HEK293 (cell line): ENCODE measurements at regions not wholly inside any gene's neighbourhood (a gene's known extent, or its start where the extent isn't known, plus 50 kb on each side); places are given as distances from the start of the nearest gene placed in this dataset.

Experiments used
- CTCF ChIA-PET: fragments of 350-600 bp; formaldehyde crosslinking; extraction: SDS; loops from one replicate; lab custom pipeline; 2021; ENCODE audit warnings: antibody characterized with exemption; lab: Yijun Ruan, JAX
- POLR2A ChIA-PET: fragments of 300-600 bp; formaldehyde crosslinking; extraction: SDS; loops from one replicate; lab custom pipeline; 2020; ENCODE audit warnings: antibody characterized with exemption, inconsistent platforms; lab: Yijun Ruan, JAX
- H3K27ac ChIP-seq: fragments of 200-500 bp; sonication (Bioruptor generic); 2 replicates; pipeline ENCODE4 v1.5.1; 2014; ENCODE audit warnings: low read depth, low read length, control low read depth, inconsistent platforms; ENCODE audit errors: extremely low read depth
- H3K36me3 ChIP-seq, 2 experiments: fragments of 200-500 bp in 1 of 2; sonication (Bioruptor generic) in 1 of 2; 1 replicate in 1 of 2; 2 replicates in 1 of 2; pipeline ENCODE4 v1.5.1; 2014 to 2017; ENCODE audit warnings: inconsistent platforms in 2 of 2, low read length in 2 of 2; ENCODE audit not compliant: control insufficient read depth in 2 of 2, insufficient read depth in 1 of 2
- H3K4me1 ChIP-seq: fragments of 200-500 bp; sonication (Bioruptor generic); 2 replicates; pipeline ENCODE4 v1.5.1; 2014; ENCODE audit warnings: mild to moderate bottlenecking, low read length, inconsistent platforms; ENCODE audit not compliant: control insufficient read depth, insufficient read depth
- H3K4me3 ChIP-seq: 2 replicates; pipeline ENCODE4 v1.5.1; 2011; ENCODE audit warnings: low read depth, mild to moderate bottlenecking, control low read depth, low read length, moderate library complexity
- H3K9me3 ChIP-seq: fragments of 200-500 bp; sonication (Bioruptor generic); 2 replicates; pipeline ENCODE4 v1.5.1; 2014; ENCODE audit warnings: low read depth, low read length, inconsistent platforms; ENCODE audit not compliant: control insufficient read depth, insufficient read depth
- HIC1 ChIP-seq: fragments of 450-650 bp; formaldehyde crosslinking; IDR thresholded peaks from 2 replicates; pipeline ENCODE4 v1.5.1; 2016; ENCODE audit warnings: missing biosample characterization, missing genetic modification characterization
- KLF7 ChIP-seq: fragments of 450-650 bp; formaldehyde crosslinking; IDR thresholded peaks from 2 replicates; pipeline ENCODE4 v1.5.1; 2016; ENCODE audit warnings: missing biosample characterization, missing genetic modification characterization, borderline replicate concordance
- KLF9 ChIP-seq: fragments of 450-650 bp; formaldehyde crosslinking; IDR thresholded peaks from 2 replicates; pipeline ENCODE4 v1.5.1; 2016; ENCODE audit warnings: missing biosample characterization, missing genetic modification characterization, low read depth
- RBAK ChIP-seq: fragments of 450-650 bp; formaldehyde crosslinking; IDR thresholded peaks from 2 replicates; pipeline ENCODE4 v1.5.1; 2016; ENCODE audit warnings: missing biosample characterization, missing genetic modification characterization
- TSHZ1 ChIP-seq: fragments of 450-650 bp; formaldehyde crosslinking; IDR thresholded peaks from 2 replicates; pipeline ENCODE4 v1.5.1; 2016; ENCODE audit warnings: missing biosample characterization, missing genetic modification characterization, borderline replicate concordance
- ZBTB10 ChIP-seq: fragments of 450-650 bp; formaldehyde crosslinking; IDR thresholded peaks from 2 replicates; pipeline ENCODE4 v1.5.1; 2016; ENCODE audit warnings: missing biosample characterization, missing genetic modification characterization
- ZBTB20 ChIP-seq: fragments of 450-650 bp; formaldehyde crosslinking; IDR thresholded peaks from 2 replicates; pipeline ENCODE4 v1.5.1; 2016; ENCODE audit warnings: missing biosample characterization, missing genetic modification characterization
- ZNF133 ChIP-seq: fragments of 450-650 bp; formaldehyde crosslinking; IDR thresholded peaks from 2 replicates; pipeline ENCODE4 v1.5.1; 2016; ENCODE audit warnings: missing biosample characterization, missing genetic modification characterization
- ZNF169 ChIP-seq: fragments of 450-650 bp; formaldehyde crosslinking; IDR thresholded peaks from 2 replicates; pipeline ENCODE4 v1.5.1; 2016; ENCODE audit warnings: missing biosample characterization, missing genetic modification characterization
- ZNF37A ChIP-seq: fragments of 450-650 bp; IDR thresholded peaks from 2 replicates; pipeline ENCODE4 v1.5.1; 2018; ENCODE audit warnings: missing biosample characterization, missing genetic modification characterization
- ZNF404 ChIP-seq: fragments of 450-650 bp; formaldehyde crosslinking; IDR thresholded peaks from 2 replicates; pipeline ENCODE4 v1.5.1; 2017; ENCODE audit warnings: missing biosample characterization, missing genetic modification characterization
- ZNF433 ChIP-seq: fragments of 450-650 bp; formaldehyde crosslinking; IDR thresholded peaks from 2 replicates; pipeline ENCODE4 v1.5.1; 2016; ENCODE audit warnings: missing biosample characterization, missing genetic modification characterization, low read depth
- ZNF664 ChIP-seq: fragments of 450-650 bp; formaldehyde crosslinking; IDR thresholded peaks from 2 replicates; pipeline ENCODE4 v1.5.1; 2016; ENCODE audit warnings: missing biosample characterization, missing genetic modification characterization
- ZNF830 ChIP-seq: fragments of 450-650 bp; IDR thresholded peaks from 2 replicates; pipeline ENCODE4 v1.5.0; 2018; ENCODE audit warnings: missing biosample characterization, missing genetic modification characterization, low read depth, mild to moderate bottlenecking, moderate library complexity

- H3K36me3 ChIP-seq = no peaks in the 10 kb centered on the region
- no peak for TF ChIP-seq ZBTB20 (tag by site-specific recombination)
- no peak for TF ChIP-seq KLF9
- TF ChIP-seq ZNF37A (tag by site-specific recombination) = no peak
- TF ChIP-seq KLF7 (tag by site-specific recombination) = no peak
- TF ChIP-seq ZNF404 (tag by site-specific recombination) = no peak
- no peak for TF ChIP-seq ZNF664
- TF ChIP-seq ZNF830 (tag by site-specific recombination) = no peak
- TF ChIP-seq RBAK (tag by site-specific recombination) = no peak
- no peak for TF ChIP-seq ZBTB10 (tag by site-specific recombination)
- TF ChIP-seq ZNF133 (tag by site-specific recombination) = no peak
- no peak for TF ChIP-seq TSHZ1
- TF ChIP-seq, all 188 proteins: peak for 0
- ChIA-PET POLR2A (no interaction called here), CTCF (interaction anchor here (2.4 kb wide), 1 partner anchor 137 kb away, joined by 12 read pairs; no protein-coding TSS in a partner anchor)
- no peak overlapping the region for H3K4me3 ChIP-seq
- H3K4me1 ChIP-seq = 0 out of 2 replicates have a peak, but pooled peaks cover 2% of the 10 kb centered on the region
- no peak overlapping the region for H3K27ac ChIP-seq
- no peaks in the 10 kb centered on the region for H3K9me3 ChIP-seq
These were observed 345.0 kb downstream of the PREX1 start for GRCh38 chr20:48482790-48483189.

- Histone ChIP-seq H3K4me1 (0 out of 2 replicates have a peak, but pooled peaks cover 2% of the 10 kb centered on the region), H3K27ac (no peak overlapping the region), H3K36me3 (no peaks in the 10 kb centered on the region), H3K9me3 (no peaks in the 10 kb centered on the region), H3K4me3 (no peak overlapping the region)
- TF ChIP-seq HIC1 (tag by site-specific recombination) (no peak), ZNF433 (no peak), ZNF169 (tag by site-specific recombination) (no peak)
- CTCF ChIA-PET = no interaction called here
- POLR2A ChIA-PET = no interaction called here
These were observed 347.5 kb downstream of the PREX1 start for GRCh38 chr20:48480216-48480772.
